Stimulated activated CD4-positive, alpha-beta T cell treated with anti-CD3 and anti-CD28 coated beads, Interleukin-12 subunit alpha, Interleukin-12 subunit beta, amount 100 ng/mL, for 24 hours (primary cell): ENCODE measurements at regions not wholly inside any gene's neighbourhood (a gene's known extent, or its start where the extent isn't known, plus 50 kb on each side); places are given as distances from the start of the nearest gene placed in this dataset.

Experiments used
- DNase-seq, 2 experiments: peaks; one replicate each; pipeline ENCODE4 v3.0.0-alpha.2; 2020; ENCODE audit warnings: low read depth in 2 of 2

DNA sequence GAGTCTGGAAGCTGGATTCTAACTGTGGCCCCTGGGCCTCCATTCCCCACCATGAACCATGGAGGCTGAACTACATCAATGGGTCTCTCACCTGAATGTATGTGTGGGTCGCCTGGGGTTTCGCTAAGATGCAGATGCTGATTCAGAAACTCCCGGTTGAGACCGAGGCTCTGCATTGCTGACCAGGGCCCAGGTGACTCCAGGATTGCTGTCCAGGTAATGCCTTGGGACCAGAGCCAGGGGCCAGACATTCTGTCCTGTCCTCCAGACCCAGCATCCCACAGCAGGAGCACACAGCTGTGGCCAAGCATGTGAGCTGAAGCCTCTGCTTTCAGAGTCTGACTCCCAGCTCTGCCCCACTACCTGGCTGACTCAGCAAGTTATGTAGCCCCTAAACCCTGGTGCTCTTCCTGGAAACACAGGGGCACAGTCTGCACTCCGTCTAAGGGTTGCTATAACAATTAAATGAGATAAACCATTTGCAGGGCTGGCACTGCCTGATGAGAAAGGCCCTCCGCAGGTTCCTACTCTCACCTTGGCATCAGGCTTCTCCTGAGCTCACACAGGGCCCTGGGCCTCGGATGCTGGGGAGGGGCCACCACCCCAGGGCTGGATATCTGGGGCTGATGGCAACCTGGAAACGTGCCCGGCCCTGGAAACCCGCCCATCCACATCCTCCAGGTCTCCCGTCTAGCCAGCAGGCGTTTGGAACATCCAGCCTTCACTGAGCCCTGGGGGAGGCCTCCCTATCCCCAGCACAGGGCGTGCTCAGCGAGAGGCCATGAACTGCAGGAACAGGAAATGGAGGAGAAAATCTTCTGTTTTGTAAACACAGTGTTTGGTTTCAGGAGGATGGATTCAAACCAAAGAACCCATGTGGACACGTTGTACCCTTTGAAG, 175.7 kb downstream of the DLL1 start:
- DNase-seq = no peak

DNA sequence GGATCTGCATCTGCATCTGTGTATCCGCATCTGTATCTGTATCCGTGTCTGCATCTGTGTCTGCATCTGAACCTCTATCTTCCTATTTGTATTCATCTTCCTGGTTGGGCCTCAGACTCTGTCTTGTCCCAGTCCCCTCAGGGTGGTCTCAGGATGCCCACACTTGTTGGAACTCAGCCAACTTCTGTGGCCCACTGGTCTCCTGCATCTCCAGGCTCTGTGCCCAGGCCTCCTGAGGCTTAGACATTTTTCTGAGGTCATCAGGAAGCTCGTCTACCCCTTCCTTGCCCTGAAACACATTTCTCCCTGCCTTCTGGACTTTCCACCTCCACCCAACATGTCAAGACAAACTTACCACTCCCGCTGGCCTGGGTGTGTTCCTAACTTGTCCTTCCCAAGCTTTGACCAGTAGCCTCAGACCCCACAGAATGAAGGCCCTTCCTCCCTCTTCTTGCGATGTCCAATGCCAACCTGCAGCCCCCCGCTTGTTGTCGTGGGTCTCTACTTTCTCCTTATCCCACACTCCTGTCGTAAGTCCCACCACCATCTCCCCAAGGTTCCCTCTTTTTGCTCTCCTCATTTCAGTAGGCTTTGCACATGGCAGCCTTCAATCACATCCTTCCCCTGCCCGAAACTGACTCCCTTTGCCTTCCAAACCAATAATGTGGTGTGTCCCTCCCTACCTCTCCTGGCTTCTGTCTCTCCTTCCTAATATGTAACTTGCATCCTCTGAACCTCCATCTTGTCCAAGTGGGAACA, 176.5 kb downstream of the DLL1 start:
- DNase-seq = no peak

DNA sequence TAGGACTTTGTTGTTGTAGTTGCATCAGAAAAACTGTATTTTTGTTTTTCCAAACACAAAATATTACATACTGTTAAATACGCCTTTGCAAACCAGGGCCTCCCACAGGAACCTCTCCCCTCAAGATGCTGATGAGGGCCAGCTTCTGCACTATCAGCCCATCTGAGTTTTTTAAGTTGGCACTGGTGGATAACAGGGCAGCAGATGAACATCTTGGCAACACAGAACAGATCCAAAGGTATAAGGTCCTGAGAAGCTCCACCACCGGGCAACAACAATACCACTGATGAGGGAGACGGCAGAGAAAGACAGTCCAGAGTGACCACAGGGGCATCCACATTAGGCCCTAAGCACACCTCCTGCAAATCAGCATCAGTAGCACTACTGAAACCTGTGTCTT, 177.7 kb downstream of the DLL1 start:
- no peak for DNase-seq

DNA sequence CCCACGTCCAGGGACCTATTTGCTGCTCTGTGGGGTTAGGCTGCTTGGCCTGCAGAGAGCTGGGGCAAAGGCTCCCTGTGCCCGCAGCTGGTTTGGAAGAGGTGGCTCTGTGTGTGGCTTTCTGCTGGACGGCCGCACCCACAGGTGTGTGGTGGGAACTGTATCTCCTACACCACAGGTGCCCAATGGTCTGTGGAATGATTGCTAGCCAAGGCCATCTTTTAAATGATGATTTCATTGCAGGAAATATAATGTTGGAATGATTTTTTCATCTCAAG, 178.4 kb downstream of the DLL1 start:
- DNase-seq = no peak

DNA sequence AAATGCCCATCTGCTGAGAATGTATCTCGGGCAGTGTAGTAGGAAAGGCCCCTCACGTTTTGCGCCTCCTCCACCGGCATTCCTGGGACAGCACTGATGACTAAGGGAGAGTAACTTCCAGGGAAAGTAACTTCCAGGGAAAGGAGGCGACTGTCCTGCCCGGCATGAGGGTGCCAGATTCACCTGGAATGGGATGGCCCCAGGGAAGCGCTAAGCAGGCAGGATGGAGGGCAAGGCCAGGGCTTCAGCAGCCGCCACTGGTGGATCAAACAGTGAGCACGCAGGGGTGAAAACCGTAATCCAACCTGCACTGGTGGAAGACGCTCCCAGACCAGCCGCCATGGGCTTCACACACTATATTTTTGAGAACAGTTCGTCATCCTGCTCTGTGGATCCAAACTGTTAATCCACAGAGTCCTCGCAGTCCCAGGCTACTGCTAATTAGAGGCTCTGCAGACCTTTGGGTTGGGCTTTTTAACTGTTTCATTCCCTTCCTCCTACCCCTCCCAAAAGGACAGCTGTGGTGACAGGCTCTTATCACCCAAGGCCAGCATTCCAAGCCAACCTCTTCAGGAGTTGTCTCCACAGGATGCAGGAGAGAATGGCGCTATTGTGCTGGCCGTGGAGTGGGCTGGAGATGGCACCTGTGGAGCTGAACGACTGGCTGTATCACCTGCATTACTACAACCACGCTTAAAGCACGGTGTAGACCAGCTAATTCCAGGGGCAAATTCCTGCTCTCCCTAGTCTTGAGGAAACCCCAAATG, 178.9 kb downstream of the DLL1 start:
- DNase-seq = no peak

DNA sequence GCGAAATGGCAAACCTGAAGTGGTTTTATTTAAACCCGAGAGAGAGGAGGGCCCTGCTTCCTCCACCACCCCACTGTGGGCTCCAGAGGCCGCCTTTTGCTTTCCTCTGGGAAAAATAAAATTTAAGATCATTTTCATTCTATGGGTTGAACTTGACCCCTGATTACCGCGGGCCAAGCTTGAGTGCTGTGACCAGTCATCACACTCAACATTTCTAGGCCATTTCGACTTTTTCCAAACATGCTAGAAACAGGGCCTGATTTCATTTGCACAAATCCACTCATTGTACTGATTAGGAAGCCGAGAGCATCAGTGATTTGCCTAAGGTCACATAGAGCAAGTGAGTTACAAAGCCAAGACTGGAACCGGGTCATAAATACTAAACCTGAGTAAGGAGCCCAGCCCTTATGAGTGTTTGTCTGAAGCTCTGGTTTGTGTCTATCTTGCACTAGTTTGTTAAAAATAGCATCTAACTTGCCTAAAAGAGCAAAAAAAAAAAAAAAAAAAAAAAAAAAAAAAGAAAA, 179.7 kb downstream of the DLL1 start:
- no peak for DNase-seq

DNA sequence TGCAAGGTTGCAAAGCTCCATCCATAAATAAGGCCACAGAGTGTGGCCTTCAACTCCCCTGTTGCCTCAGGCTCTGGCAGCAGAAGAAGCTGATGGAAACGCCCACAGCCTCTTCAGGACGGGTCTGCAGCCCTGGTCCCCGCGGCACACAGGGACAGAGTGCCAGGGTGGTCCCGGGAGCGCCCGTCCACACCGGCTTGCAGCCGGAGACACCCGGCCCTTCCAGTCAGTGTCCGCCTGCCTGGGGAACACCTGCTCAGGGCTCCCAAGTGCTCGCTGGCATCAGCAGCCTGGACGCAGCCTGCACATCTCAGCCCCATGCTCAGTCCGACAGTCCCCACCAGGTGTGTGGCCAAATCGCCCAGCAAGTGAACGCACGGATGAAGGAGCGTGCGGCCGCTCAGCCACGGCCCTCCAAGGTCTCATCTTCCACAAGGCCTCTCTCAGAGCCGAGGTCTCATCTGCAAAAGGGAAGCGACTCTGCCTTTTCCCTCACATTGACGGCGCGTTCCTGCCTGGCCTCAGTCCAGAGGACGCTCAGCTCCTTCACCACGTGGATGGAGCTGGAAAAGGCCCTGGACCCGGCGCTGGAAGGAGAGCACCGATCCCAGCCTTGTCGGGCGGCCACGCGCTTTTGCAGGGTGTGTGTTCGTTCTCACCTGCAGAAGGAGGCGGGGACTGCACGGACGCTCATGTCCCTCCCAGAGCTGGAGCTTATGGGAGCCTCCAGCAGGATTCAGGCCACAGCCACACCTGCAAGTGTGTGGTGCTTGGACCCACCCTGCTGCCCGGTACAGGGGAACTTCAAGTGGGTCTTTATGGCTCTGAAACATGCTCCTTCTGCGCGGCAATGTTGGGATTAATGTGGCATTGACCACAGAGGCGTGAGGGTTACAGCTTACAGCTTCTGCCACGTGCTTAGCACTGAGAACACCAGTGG, 180.4 kb downstream of the DLL1 start:
- no peak for DNase-seq

DNA sequence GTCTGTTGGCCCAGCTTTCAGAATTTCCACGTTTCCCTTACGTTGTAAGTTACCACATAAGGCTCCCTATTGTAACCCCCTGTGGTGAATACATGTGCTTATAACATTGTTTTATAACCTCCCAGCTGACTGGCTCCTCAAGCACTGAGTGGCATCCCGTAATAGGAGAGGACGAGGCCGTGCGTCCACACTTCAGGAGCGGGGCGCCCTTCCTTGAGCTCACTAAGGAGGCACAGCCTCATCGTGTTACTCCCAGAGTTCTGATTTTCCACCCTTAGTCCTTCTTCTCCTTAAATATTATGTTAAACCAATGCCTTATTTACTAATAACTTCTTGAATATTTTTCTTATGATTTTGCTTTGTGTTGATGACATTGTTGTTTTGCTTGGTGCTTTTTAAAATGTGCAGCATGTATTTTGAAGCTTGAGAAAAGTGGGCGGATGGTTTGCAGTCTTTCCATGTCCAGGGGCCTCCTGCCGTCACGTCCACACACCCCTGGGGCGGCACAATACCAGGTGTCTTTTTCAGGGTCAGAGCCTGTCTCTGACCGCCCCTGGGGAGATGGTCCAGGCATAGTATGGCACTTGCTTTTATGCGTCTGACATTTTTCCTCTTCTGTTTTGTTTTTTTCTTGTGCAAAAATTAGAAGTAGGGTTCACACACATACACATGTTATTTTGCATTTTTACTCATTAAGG, 181.8 kb downstream of the DLL1 start:
- DNase-seq = no peak

DNA sequence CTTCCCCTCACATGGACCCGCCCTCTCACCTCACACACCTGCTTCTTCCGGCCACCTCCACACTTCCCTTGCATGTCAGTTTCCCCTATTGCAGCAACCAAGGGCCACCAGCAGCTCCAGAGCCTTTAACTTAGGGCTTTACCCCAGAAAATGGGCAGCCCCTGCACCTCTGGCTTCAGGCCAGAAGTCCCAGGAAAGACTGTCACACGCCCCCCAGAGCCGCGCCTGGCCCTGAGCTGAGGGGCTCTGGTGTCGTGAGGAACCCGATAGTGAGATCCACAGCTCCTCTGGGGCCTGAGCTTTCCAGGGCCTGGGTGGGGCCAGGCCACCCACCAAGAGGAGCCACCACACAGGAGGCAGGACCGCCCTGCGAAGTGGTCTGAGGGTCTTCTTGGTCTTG, 182.4 kb downstream of the DLL1 start:
- no peak for DNase-seq

DNA sequence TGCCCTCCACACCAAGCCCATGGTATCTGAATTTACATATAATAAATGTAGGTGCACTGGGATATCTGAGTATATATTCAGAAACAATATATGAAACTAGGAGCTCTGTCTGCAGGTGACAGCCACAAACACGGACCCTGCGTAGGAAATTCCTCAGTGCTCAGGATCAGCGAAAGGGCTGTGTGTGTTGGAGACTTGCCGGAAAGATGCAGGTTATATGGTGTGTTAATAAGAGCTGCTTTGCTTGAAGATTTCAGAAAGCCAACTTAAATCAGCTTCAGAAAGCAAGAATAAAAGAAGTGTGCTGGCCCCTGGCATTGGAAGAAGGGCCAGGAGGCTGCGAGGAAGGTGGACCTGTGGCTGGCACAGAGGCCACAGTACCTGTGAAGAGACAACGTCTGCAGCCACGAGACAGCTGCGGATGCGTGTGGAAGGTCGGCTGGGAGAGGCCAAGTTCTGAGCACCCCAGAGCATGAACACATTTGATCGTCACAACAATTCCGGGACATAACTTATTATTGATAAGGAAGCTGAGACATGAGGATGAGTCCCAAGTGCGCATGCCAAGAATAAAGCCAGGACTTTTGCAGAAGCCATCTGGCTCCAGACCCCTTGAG, 183.2 kb downstream of the DLL1 start:
- DNase-seq = no peak

- no peak for DNase-seq
These were observed 183.9 kb downstream of the DLL1 start for GRCh38 chr6:170106906-170107525.

GRCh38 chr6:170102582-170103481, 188.0 kb downstream of the DLL1 start:
- no peak for DNase-seq

- DNase-seq = no peak
These were observed 188.8 kb downstream of the DLL1 start for GRCh38 chr6:170102038-170102437.

GRCh38 chr6:170101281-170102035, 189.4 kb downstream of the DLL1 start:
- no peak for DNase-seq

GRCh38 chr6:170100046-170100445, 190.8 kb downstream of the DLL1 start:
- no peak for DNase-seq

- no peak for DNase-seq
These were observed 191.5 kb downstream of the DLL1 start for GRCh38 chr6:170099387-170099786.

- DNase-seq = no peak
These were observed 192.3 kb downstream of the DLL1 start for GRCh38 chr6:170098428-170099170.
